OCI-LY7 (cell line): ENCODE measurements at regions not wholly inside any gene's neighbourhood (a gene's known extent, or its start where the extent isn't known, plus 50 kb on each side); places are given as distances from the start of the nearest gene placed in this dataset.

Experiments
- BruUV-seq: library from RNA; stranded (reverse); fragments of 400-500 nt; replicated peaks from 2 replicates; lab custom pipeline; 2021; lab: Mats Ljungman, UMichigan
- CTCF ChIA-PET: fragments of 300-600 bp; sonication (Branson Sonifier 250); formaldehyde crosslinking; loops from one replicate; lab custom pipeline; 2022; ENCODE audit warnings: antibody characterized with exemption; ENCODE audit not compliant: unreplicated experiment; lab: Charles Lee
- POLR2A ChIA-PET: fragments of 300-600 bp; sonication (Branson Sonifier 250); formaldehyde crosslinking; loops from one replicate; lab custom pipeline; 2022; ENCODE audit warnings: antibody characterized with exemption; lab: Charles Lee
- DNase-seq: peaks from one replicate; pipeline ENCODE4 v3.0.0-alpha.2; 2015; ENCODE audit warnings: low spot score
- H2AFZ ChIP-seq: fragments of 200-600 bp; sonication (generic), shearing (Covaris generic); 2 replicates; pipeline ENCODE4 v1.6.1; 2014; ENCODE audit warnings: mild to moderate bottlenecking, antibody characterized with exemption, low read length, moderate library complexity
- H3K27ac ChIP-seq: fragments of 200-600 bp; sonication (generic); 2 replicates; pipeline ENCODE4 v1.5.1; 2014; ENCODE audit warnings: mixed run types, low read depth, mild to moderate bottlenecking, moderate library complexity, low read length, inconsistent platforms; ENCODE audit not compliant: poor library complexity, severe bottlenecking
- H3K36me3 ChIP-seq: fragments of 200-600 bp; sonication (generic); 2 replicates; pipeline ENCODE4 v1.6.1; 2014; ENCODE audit warnings: mild to moderate bottlenecking, antibody characterized with exemption, low read length, moderate library complexity, mixed read lengths; ENCODE audit not compliant: insufficient read depth
- H3K4me1 ChIP-seq: fragments of 200-600 bp; sonication (generic); 2 replicates; pipeline ENCODE4 v1.5.1; 2014; ENCODE audit warnings: mild to moderate bottlenecking, low read length; ENCODE audit not compliant: insufficient read depth, poor library complexity, severe bottlenecking
- H3K4me2 ChIP-seq: fragments of 200-600 bp; sonication (generic); 2 replicates; pipeline ENCODE4 v1.6.1; 2014; ENCODE audit warnings: mild to moderate bottlenecking, low read length
- H3K4me3 ChIP-seq: fragments of 200-600 bp; sonication (generic); 2 replicates; pipeline ENCODE4 v1.5.1; 2014; ENCODE audit warnings: mild to moderate bottlenecking, low read depth, low read length; ENCODE audit not compliant: poor library complexity, severe bottlenecking
- H3K79me2 ChIP-seq: fragments of 200-600 bp; sonication (generic); 2 replicates; pipeline ENCODE4 v1.6.1; 2016; ENCODE audit warnings: low read depth, mild to moderate bottlenecking, low read length, moderate library complexity, mixed read lengths; ENCODE audit not compliant: insufficient read depth
- H3K9me2 ChIP-seq: fragments of 200-600 bp; sonication (generic); 2 replicates; pipeline ENCODE4 v1.6.1; 2016; ENCODE audit warnings: mild to moderate bottlenecking, low read length, mixed read lengths; ENCODE audit not compliant: insufficient read depth
- H3K9me3 ChIP-seq: fragments of 200-600 bp; sonication (generic); 2 replicates; pipeline ENCODE4 v1.6.1; 2014; ENCODE audit warnings: mild to moderate bottlenecking, mixed run types, low read length, mixed read lengths
- H4K20me1 ChIP-seq: fragments of 200-600 bp; sonication (generic); 2 replicates; pipeline ENCODE4 v1.6.1; 2014; ENCODE audit warnings: mild to moderate bottlenecking, antibody characterized with exemption, low read length, moderate library complexity, mixed read lengths; ENCODE audit not compliant: insufficient read depth
- EZH2phosphoT487 ChIP-seq: fragments of 200-600 bp; sonication (generic); IDR thresholded peaks from 2 replicates; pipeline ENCODE4 v1.6.1; 2018; ENCODE audit warnings: low read depth, borderline replicate concordance, mild to moderate bottlenecking, mixed run types, antibody characterized with exemption, low read length, moderate library complexity, mixed read lengths
- intact Hi-C: fragments of 100-400 bp; cut with micrococcal nuclease; formaldehyde crosslinking; loops from one replicate; pipeline ENCODE4 v1.10.0; 2022; ENCODE audit not compliant: unreplicated experiment
- TF ChIP-seq, protein P1 (sequence below): fragments of 200-600 bp; sonication (generic); conservative IDR thresholded peaks from 2 replicates; pipeline ENCODE4 v1.5.1; 2014; ENCODE audit warnings: mild to moderate bottlenecking, antibody characterized with exemption, low read length, moderate library complexity, mixed read lengths

DNA sequence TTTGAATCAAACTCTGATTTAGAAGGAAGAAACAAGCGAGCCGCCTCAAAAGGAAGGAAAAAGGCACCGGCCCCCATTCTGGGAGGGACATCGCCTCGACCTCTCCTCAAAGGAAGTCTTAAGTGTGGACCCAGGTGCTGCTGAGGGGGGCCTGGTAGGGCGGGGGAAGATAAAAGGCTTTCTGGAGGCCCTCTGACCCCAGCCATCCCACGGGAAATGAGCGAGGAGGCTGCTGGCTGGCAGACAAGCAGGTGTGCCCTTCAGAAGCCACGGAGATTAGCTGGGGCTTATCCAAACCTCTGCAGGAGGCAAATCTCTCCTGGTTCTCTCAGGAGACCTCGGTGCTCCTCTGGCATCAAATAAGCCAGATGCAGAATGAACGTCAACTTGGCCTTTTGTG is 171.4 kb upstream of the BLID start:
- no peaks in the 10 kb centered on the region for H3K9me3 ChIP-seq
- no TSS peak for BruUV-seq

DNA sequence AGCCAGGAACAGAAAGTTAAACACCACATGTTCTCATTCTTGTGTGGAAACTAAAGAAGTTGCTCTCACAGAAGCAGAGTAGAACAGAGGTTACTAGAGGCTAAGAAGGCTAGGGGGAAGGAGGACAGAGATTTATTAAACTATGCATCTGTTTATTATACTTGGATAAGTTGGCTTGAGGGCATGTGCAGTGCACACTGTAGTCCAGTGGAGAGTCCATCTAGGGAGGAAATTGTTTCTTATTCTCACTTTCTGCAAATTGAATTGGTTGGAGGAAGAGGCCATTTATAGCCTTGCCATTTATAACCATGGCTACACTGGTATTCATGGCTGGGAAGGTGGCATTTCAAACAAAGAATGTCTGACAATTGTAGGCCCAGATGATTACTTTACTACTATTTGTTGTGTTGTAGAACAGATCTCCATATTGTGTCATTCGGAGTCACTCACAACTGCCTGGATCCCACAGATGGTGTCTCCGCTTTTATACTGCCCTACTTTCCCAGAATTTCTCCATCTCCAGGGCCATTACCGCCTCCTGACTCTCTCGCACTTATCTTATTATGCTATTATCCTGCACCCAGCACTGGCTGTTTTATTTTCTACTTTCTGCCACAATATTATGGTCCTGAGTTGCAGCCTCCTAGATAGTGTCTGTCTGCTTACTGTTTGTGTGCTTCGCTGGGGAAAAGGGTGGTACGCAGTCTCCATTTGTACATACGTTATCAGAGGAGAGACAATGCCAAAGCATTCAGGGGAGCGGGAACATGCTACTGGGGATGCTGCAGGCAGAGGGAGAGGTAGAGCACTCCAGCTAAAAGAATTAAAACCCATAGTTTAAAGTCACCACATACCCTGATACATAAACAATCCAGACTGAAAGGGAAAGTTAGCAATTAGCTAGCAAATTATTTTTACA is 169.3 kb upstream of the BLID start:
- DNase-seq, result no peak
- BruUV-seq, result no TSS peak
- Histone ChIP-seq H4K20me1 (no peaks in the 10 kb centered on the region), H3K27ac (no peak overlapping the region), H3K79me2 (no peaks in the 10 kb centered on the region), H2AFZ (no peak overlapping the region), H3K4me3 (no peak overlapping the region), H3K4me2 (no peak overlapping the region), H3K9me3 (no peaks in the 10 kb centered on the region), H3K4me1 (no peaks in the 10 kb centered on the region), H3K36me3 (no peaks in the 10 kb centered on the region), H3K9me2 (no peaks in the 10 kb centered on the region)
- ChIA-PET POLR2A (no interaction called here), CTCF (no interaction called here)
- TF ChIP-seq EZH2phosphoT487, result no peak
- intact Hi-C loops, result no loop called here

More for the DNA sequence above, 171.4 kb upstream of the BLID start:
- DNase-seq, result no peak
- ChIA-PET POLR2A (no interaction called here), CTCF (no interaction called here)
- Histone ChIP-seq H3K79me2 (no peaks in the 10 kb centered on the region), H2AFZ (no peak overlapping the region), H3K4me2 (no peak overlapping the region), H3K36me3 (no peaks in the 10 kb centered on the region), H3K4me1 (no peaks in the 10 kb centered on the region), H3K9me2 (no peaks in the 10 kb centered on the region), H3K4me3 (no peak overlapping the region), H4K20me1 (no peaks in the 10 kb centered on the region), H3K27ac (no peak overlapping the region)
- intact Hi-C loops, result no loop called here
- no peak for TF ChIP-seq EZH2phosphoT487
- TF ChIP-seq, protein P1, sequence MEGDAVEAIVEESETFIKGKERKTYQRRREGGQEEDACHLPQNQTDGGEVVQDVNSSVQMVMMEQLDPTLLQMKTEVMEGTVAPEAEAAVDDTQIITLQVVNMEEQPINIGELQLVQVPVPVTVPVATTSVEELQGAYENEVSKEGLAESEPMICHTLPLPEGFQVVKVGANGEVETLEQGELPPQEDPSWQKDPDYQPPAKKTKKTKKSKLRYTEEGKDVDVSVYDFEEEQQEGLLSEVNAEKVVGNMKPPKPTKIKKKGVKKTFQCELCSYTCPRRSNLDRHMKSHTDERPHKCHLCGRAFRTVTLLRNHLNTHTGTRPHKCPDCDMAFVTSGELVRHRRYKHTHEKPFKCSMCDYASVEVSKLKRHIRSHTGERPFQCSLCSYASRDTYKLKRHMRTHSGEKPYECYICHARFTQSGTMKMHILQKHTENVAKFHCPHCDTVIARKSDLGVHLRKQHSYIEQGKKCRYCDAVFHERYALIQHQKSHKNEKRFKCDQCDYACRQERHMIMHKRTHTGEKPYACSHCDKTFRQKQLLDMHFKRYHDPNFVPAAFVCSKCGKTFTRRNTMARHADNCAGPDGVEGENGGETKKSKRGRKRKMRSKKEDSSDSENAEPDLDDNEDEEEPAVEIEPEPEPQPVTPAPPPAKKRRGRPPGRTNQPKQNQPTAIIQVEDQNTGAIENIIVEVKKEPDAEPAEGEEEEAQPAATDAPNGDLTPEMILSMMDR, result no peak

DNA sequence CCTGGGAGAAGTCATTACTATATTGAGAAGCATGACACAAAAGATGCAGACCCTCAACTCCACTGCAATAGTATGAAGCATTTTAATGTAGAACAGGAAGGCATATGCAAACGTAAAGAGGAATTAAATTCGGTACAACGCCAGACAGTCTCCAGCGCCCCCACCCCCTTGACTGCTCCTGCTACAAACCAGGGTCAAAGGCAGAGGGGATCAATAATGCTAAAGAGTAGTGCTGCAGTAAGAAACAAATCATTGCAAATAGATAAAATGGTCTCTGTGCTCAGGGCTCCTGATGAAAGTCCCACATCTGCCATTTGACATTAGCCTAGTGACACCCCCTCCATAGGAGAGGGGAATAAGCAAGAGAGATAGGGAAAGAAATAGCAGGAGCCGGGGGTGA is 164.9 kb upstream of the BLID start:
- no peaks in the 10 kb centered on the region for H3K9me2 ChIP-seq
- no peaks in the 10 kb centered on the region for H3K4me1 ChIP-seq
- no peaks in the 10 kb centered on the region for H3K36me3 ChIP-seq
- BruUV-seq, result no TSS peak
- ChIA-PET POLR2A (no interaction called here), CTCF (no interaction called here)
- H3K9me3 ChIP-seq, result no peaks in the 10 kb centered on the region
- H2AFZ ChIP-seq, result no peak overlapping the region
- no peak for DNase-seq
- H3K27ac ChIP-seq, result no peak overlapping the region
- no peak overlapping the region for H3K4me3 ChIP-seq
- no peak for TF ChIP-seq EZH2phosphoT487
- TF ChIP-seq, protein P1, result no peak
- no peak overlapping the region for H3K4me2 ChIP-seq
- intact Hi-C loops, result no loop called here
- no peaks in the 10 kb centered on the region for H4K20me1 ChIP-seq
- H3K79me2 ChIP-seq, result no peaks in the 10 kb centered on the region
